ENCODE measurements at regions not wholly inside any gene's neighbourhood (a gene's known extent, or its start where the extent isn't known, plus 50 kb on each side); places are given as distances from the start of the nearest gene placed in this dataset.

DNA sequence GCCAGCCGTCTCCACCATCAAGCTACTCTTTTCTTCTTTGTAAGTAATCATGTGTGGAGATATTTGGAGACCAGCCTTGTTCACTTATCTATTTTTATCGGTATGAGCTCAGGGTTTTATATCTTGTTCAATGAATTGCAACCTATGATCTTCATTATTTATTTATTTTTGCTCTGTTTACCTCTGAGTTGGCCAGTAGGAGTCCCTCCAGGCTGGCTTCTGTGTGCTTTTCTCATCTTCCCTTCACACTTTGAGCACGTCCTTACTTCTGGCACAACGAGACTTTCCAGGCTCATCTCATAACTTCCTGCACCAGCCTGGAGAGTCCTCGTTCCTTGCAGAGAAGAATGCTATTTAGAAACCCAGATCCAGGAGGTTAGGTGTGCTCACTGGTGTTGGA is 375.8 kb upstream of the PODXL start:
- Histone ChIP-seq H3K36me3 (no peaks in the 10 kb centered on the region), H3K9me3 (no peaks in the 10 kb centered on the region), H3K27me3 (peaks cover 0 to 31% (median 21%) of the 10 kb centered on the region in 7 donors), H3K4me3 (no peak overlapping the region), H3K4me1 (no peaks in the 10 kb centered on the region), H3K27ac (no peak overlapping the region)
- ATAC-seq (no peak), DNase-seq (no peak)
- no peak for TF ChIP-seq CTCF (IDR thresholded peaks at IDR 0.05)
- intact Hi-C loops (cut with DNase I), result no loop called here
- 55% methylated on average over 5 of the region's 5 CpGs for WGBS, 2 donors

- H3K27me3 ChIP-seq, result peaks cover 0 to 40% (median 24%) of the 10 kb centered on the region in 7 donors
- no peaks in the 10 kb centered on the region for H3K9me3 ChIP-seq
- ATAC-seq, result no peak
- no peak overlapping the region for H3K4me3 ChIP-seq
- H3K36me3 ChIP-seq, result no peaks in the 10 kb centered on the region
- H3K27ac ChIP-seq, result no peak overlapping the region
- TF ChIP-seq CTCF (IDR thresholded peaks at IDR 0.05), result no peak
- 59 to 63% methylated on average over 5 of the region's 5 CpGs for WGBS, 2 donors
- no peak for DNase-seq
- intact Hi-C loops (cut with DNase I), result no loop called here
- H3K4me1 ChIP-seq, result no peaks in the 10 kb centered on the region
Measured at GRCh38 chr7:131931370-131931769, 374.9 kb upstream of the PODXL start.

GRCh38 chr7:131929632-131930031 is 373.2 kb upstream of the PODXL start:
- ATAC-seq (no peak), DNase-seq (no peak)
- no peak overlapping the region for H3K4me3 ChIP-seq
- H3K27ac ChIP-seq, result no peak overlapping the region
- peaks cover 0 to under 1% (median 0%) of the 10 kb centered on the region in 11 donors for H3K9me3 ChIP-seq
- intact Hi-C loops (cut with DNase I), result no loop called here
- no peaks in the 10 kb centered on the region for H3K36me3 ChIP-seq
- H3K4me1 ChIP-seq, result no peaks in the 10 kb centered on the region
- H3K27me3 ChIP-seq, result peaks cover 0 to 45% (median 18%) of the 10 kb centered on the region in 7 donors
- TF ChIP-seq CTCF (IDR thresholded peaks at IDR 0.05), result no peak

DNA sequence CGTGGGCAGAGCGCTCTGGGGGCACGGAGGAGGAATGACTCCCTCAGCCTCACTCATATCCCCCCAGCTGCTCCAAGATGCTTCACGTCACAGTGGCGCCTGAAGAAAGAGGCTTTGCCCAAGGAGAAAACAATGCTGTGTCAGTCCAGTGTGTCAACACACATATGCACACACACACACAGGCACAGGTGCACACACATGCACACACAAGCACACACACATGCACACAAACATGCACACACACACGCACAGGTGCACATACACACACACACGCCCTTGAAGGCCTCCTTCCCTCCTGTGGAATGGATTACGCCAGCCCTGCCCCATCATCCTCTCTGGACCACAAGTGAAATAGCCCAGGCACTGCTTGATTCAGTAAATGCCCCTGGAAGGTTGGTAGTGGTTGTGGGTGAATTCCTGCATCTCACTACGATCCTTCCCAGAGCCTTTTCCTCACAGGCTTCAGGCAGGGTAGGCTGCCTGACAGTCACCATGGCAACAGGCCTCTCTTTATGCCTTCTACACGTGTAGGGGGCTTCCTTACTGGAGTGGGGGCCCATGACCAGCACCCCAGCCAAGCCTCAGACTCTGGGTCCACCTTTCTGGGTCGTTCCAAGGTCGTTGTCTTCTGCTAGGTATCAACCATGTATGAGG is 371.5 kb upstream of the PODXL start:
- peaks cover 0 to 35% (median 16%) of the 10 kb centered on the region in 7 donors for H3K27me3 ChIP-seq
- no peak for TF ChIP-seq CTCF (IDR thresholded peaks at IDR 0.05)
- peaks cover 0 to 6% (median 0%) of the 10 kb centered on the region in 11 donors for H3K9me3 ChIP-seq
- H3K4me1 ChIP-seq, result no peaks in the 10 kb centered on the region
- ATAC-seq, result no peak
- DNase-seq, result no peak
- 70 to 72% methylated on average over 12 of the region's 12 CpGs for WGBS, 2 donors
- intact Hi-C loops (cut with DNase I), result no loop called here
- no peak overlapping the region for H3K4me3 ChIP-seq
- H3K36me3 ChIP-seq, result no peaks in the 10 kb centered on the region
- H3K27ac ChIP-seq, result no peak overlapping the region
